ENCODE measurements at regions not wholly inside any gene's neighbourhood (a gene's known extent, or its start where the extent isn't known, plus 50 kb on each side); places are given as distances from the start of the nearest gene placed in this dataset.

- Histone ChIP-seq H3K27ac (ENCODE audit: low read depth in 1 of 2, low read length in 1 of 2) (no peak overlapping the region), H3K4me3 (no peak overlapping the region), H3K36me3 (ENCODE audit: control insufficient read depth in 4 of 4, insufficient read depth in 4 of 4, low read length in 4 of 4) (no peaks in the 10 kb centered on the region), H3K27me3 (ENCODE audit: control insufficient read depth in 3 of 3, insufficient read depth in 3 of 3, low read length in 2 of 3) (no peaks in the 10 kb centered on the region), H3K4me1 (ENCODE audit: control insufficient read depth in 5 of 5, insufficient read depth in 5 of 5, low read length in 5 of 5) (peaks cover 0 to 31% (median 0%) of the 10 kb centered on the region in 5 donors), H3K9me3 (ENCODE audit: control insufficient read depth in 4 of 4, insufficient read depth in 3 of 4, low read length in 3 of 4) (no peaks in the 10 kb centered on the region), H3K9ac (ENCODE audit: insufficient read depth in 1 of 2, low read length in 2 of 2) (no peak overlapping the region)
- ATAC-seq (ENCODE audit: insufficient read depth, low FRiP score) (no peak), DNase-seq (no peak)
- WGBS, 2 donors = 76 to 79% methylated on average over 1 of the region's 1 CpG
- TF ChIP-seq CTCF (IDR thresholded peaks at IDR 0.05; ENCODE audit: control extremely low read depth, extremely low read depth) = no peak
These were observed 678.6 kb downstream of the MECOM start for GRCh38 chr3:168984872-168985271.

GRCh38 chr3:168983046-168983445 lies 680.5 kb downstream of the MECOM start:
- WGBS, 2 donors = 82 to 89% methylated on average over 1 of the region's 1 CpG
- H3K27ac ChIP-seq (ENCODE audit: low read depth in 1 of 2, low read length in 1 of 2) = no peak overlapping the region
- H3K9me3 ChIP-seq (ENCODE audit: control insufficient read depth in 4 of 4, insufficient read depth in 3 of 4, low read length in 3 of 4) = no peaks in the 10 kb centered on the region
- TF ChIP-seq CTCF (IDR thresholded peaks at IDR 0.05; ENCODE audit: control extremely low read depth, extremely low read depth) = no peak
- no peaks in the 10 kb centered on the region for H3K27me3 ChIP-seq (ENCODE audit: control insufficient read depth in 3 of 3, insufficient read depth in 3 of 3, low read length in 2 of 3)
- H3K4me1 ChIP-seq (ENCODE audit: control insufficient read depth in 5 of 5, insufficient read depth in 5 of 5, low read length in 5 of 5) = peaks cover 0 to 32% (median 0%) of the 10 kb centered on the region in 5 donors
- H3K36me3 ChIP-seq (ENCODE audit: control insufficient read depth in 4 of 4, insufficient read depth in 4 of 4, low read length in 4 of 4) = no peaks in the 10 kb centered on the region
- DNase-seq (peak in 1 of 3 donors; percentile 28), ATAC-seq (ENCODE audit: insufficient read depth, low FRiP score) (no peak)
- H3K4me3 ChIP-seq = no peak overlapping the region
- no peak overlapping the region for H3K9ac ChIP-seq (ENCODE audit: insufficient read depth in 1 of 2, low read length in 2 of 2)

- ATAC-seq (ENCODE audit: insufficient read depth, low FRiP score) = no peak
- no peak for TF ChIP-seq CTCF (IDR thresholded peaks at IDR 0.05; ENCODE audit: control extremely low read depth, extremely low read depth)
These were observed 682.1 kb downstream of the MECOM start for GRCh38 chr3:168981396-168981795.

GRCh38 chr3:168977716-168978374 lies 685.7 kb downstream of the MECOM start:
- TF ChIP-seq CTCF (IDR thresholded peaks at IDR 0.05; ENCODE audit: control extremely low read depth, extremely low read depth) = no peak
- no peak overlapping the region for H3K4me3 ChIP-seq
- ATAC-seq (ENCODE audit: insufficient read depth, low FRiP score) (peak; percentile 21), DNase-seq (peak; percentile 73 to 99 (median 97))
- peak overlapping the region in 1 of 2 donors; percentile 2 for H3K9ac ChIP-seq (ENCODE audit: insufficient read depth in 1 of 2, low read length in 2 of 2)
- H3K4me1 ChIP-seq (ENCODE audit: control insufficient read depth in 5 of 5, insufficient read depth in 5 of 5, low read length in 5 of 5) = peaks cover 0 to 61% (median 0%) of the 10 kb centered on the region in 5 donors
- no peaks in the 10 kb centered on the region for H3K9me3 ChIP-seq (ENCODE audit: control insufficient read depth in 4 of 4, insufficient read depth in 3 of 4, low read length in 3 of 4)
- no peaks in the 10 kb centered on the region for H3K36me3 ChIP-seq (ENCODE audit: control insufficient read depth in 4 of 4, insufficient read depth in 4 of 4, low read length in 4 of 4)
- WGBS, 2 donors = 51 to 70% methylated on average over 5 of the region's 5 CpGs
- no peaks in the 10 kb centered on the region for H3K27me3 ChIP-seq (ENCODE audit: control insufficient read depth in 3 of 3, insufficient read depth in 3 of 3, low read length in 2 of 3)
- no peak overlapping the region for H3K27ac ChIP-seq (ENCODE audit: low read depth in 1 of 2, low read length in 1 of 2)

More at GRCh38 chr3:168981396-168981795, 682.1 kb downstream of the MECOM start:
- Histone ChIP-seq H3K9ac (ENCODE audit: insufficient read depth in 1 of 2, low read length in 2 of 2) (no peak overlapping the region), H3K27me3 (ENCODE audit: control insufficient read depth in 3 of 3, insufficient read depth in 3 of 3, low read length in 2 of 3) (no peaks in the 10 kb centered on the region), H3K9me3 (ENCODE audit: control insufficient read depth in 4 of 4, insufficient read depth in 3 of 4, low read length in 3 of 4) (no peaks in the 10 kb centered on the region), H3K36me3 (ENCODE audit: control insufficient read depth in 4 of 4, insufficient read depth in 4 of 4, low read length in 4 of 4) (no peaks in the 10 kb centered on the region), H3K27ac (ENCODE audit: low read depth in 1 of 2, low read length in 1 of 2) (no peak overlapping the region), H3K4me1 (ENCODE audit: control insufficient read depth in 5 of 5, insufficient read depth in 5 of 5, low read length in 5 of 5) (peaks cover 0 to 47% (median 0%) of the 10 kb centered on the region in 5 donors), H3K4me3 (no peak overlapping the region)
- WGBS, 2 donors = 89 to 93% methylated on average over 4 of the region's 4 CpGs
- no peak for DNase-seq
